GM21529 (cell line): ENCODE measurements at regions not wholly inside any gene's neighbourhood (a gene's known extent, or its start where the extent isn't known, plus 50 kb on each side); places are given as distances from the start of the nearest gene placed in this dataset.

ENCODE experiments used
- ATAC-seq: cut with Tn5 transposase; IDR thresholded peaks from one replicate; pipeline ENCODE4 v1.9.1; 2021; ENCODE audit not compliant: unreplicated experiment

- ATAC-seq, result no peak
Measured at GRCh38 chr13:33462109-33462508, 176.6 kb upstream of the STARD13 start.

GRCh38 chr13:33464345-33464744 is 178.8 kb upstream of the STARD13 start:
- ATAC-seq, result no peak

DNA sequence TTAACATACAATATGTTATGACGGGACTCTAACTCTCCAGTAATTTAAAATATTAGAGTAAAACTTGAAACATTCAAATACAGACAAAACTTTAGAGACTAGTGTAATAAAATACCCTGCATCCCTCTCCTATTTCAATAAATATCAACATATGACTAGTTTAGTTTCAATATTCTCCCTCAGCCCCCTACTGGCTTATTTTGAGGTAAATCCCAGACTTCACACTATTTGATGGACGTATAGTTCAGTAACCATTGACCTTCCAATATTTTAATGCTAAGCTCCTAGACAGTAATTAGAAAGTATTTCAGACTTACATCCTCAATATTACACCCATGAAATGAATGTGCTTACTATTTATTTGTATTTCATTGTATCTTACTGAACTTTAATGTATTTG is 180.7 kb upstream of the STARD13 start:
- no peak for ATAC-seq

DNA sequence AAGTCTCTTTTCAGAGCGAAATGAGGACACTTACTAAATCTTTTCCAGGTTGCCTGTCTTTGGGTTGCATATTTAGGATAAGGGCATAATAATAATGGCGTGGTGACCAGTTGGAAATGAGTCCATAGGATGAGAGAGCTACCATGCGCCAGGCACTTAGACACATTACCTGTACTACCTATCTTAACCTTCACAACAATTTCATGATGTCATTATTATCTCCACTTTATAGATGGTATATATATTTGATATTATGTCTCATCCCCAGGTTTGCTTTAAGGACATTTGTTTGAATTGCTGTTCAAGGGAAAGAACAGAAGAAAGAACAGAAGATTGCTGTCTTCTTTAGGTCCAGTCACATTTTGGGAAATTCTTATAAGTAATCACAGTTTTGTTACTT is 182.0 kb upstream of the STARD13 start:
- no peak for ATAC-seq

GRCh38 chr13:33471204-33471603 is 185.6 kb upstream of the STARD13 start:
- ATAC-seq, result no peak

- ATAC-seq, result no peak
Measured at GRCh38 chr13:33472446-33472845, 186.9 kb upstream of the STARD13 start.

GRCh38 chr13:33479105-33479504 is 193.6 kb upstream of the STARD13 start:
- ATAC-seq, result no peak

- ATAC-seq, result no peak
Measured at GRCh38 chr13:33480561-33480960, 195.0 kb upstream of the STARD13 start.

GRCh38 chr13:33483471-33483870 is 197.9 kb upstream of the STARD13 start:
- ATAC-seq, result no peak

GRCh38 chr13:33485247-33485646 is 199.7 kb upstream of the STARD13 start:
- ATAC-seq, result no peak

GRCh38 chr13:33487575-33488243 is 202.2 kb upstream of the STARD13 start:
- no peak for ATAC-seq

DNA sequence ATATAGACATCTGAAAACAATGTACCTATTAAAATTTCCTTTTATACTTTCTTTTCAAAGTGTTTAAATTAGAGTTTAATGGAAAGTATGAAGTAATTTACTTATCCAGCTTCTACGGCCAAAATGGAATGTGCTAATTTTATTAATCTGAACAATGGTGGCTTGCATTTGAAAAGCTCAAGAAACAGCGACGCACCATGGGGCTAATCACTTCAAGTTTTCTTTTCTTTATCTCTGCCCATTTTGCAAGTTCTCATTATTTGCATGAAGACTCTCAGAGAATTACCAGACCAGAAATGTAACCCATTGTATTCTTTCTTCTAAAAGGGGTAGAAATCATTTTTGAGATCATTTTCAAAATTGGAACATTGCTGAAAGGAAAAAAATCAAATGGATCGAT is 204.0 kb upstream of the STARD13 start:
- no peak for ATAC-seq

DNA sequence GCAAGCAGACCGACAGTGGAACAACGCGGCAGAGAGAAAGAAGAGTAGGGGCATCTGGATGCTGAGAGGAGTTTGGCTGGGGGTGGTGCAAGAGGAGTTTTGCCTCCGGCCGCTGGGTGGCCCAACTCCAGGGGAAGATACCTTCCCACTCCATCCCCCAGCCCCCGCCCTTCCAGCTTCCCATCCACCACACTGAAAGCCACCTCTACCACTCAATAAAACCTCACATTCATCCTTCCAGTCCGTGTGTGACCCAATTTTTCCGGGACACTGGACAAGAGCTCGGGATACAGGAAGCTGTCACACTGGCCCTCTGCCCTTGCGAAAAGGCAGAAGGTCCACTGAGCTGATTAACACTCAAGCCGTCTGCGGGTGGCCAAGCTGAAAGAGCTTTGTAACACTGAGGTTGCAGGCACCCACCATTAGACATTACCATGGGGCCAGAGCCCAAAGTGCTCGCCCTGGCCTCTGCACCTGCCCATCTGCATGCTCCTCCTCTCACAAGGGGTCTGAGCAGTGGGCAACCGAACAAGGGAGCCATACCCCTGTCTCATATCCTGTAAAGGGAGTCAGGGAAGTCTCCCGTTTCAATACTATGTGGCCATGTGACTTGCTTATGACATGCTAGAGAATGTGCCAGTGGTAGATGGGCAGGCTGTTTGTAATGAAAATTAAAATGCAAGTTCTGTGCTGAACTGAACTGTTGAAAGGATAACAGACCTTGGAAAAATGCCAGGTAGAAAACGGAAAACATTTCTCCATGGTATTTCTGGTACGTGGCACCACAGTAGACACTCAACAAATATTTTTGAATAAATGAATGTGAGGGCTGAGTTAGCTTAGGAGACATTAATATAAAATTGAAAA is 205.1 kb upstream of the STARD13 start:
- no peak for ATAC-seq

DNA sequence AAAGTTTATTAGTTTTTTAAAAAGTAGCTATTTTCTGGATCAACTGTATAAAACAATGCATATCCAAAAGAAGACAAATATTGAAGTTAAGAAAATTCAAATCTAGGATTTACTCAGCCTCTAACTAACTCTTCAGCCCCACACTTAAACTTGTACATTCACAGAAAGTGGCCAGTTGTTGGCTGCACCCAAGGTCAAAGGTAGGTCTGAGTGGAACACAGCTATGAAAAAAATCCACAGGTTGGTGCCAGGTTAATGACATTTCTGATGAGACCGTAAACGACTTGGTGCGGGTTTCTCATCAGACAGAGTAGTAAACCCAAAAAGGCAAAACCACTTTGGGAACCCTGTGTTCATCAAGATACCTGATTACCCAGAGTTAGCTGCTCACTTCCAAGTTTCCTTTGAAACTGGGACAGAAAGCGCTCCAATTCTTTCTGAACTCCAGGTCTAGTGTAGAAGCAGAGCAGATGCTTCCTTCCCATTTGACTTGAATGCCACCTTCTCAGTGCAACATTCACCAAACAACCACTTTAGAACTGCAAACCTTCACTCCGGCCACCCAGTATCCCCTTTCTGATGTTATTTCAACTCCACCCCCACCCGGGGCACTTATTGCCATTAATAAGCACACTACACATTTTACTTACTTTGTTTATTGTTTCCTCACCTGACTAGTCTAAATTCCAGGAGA is 208.3 kb upstream of the STARD13 start:
- ATAC-seq, result no peak

- ATAC-seq, result no peak
Measured at GRCh38 chr13:33494596-33495204, 209.1 kb upstream of the STARD13 start.

DNA sequence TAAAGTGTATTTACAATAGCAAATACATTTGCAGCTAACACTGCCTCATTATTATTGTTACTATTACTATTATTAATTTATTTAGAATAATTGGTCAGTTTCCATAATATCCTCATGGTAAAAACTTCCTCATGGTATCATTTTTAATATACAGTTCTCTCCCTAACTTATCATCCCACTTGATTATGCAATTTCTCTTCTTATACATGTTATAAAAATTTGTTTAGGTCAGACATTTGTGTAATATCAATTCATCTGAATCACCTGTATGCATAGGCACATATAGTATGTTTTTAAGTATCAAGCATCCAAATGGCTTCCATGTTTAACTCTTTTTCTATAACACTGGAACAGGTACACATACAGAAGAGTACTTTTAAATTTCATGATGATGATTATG is 210.8 kb upstream of the STARD13 start:
- no peak for ATAC-seq

DNA sequence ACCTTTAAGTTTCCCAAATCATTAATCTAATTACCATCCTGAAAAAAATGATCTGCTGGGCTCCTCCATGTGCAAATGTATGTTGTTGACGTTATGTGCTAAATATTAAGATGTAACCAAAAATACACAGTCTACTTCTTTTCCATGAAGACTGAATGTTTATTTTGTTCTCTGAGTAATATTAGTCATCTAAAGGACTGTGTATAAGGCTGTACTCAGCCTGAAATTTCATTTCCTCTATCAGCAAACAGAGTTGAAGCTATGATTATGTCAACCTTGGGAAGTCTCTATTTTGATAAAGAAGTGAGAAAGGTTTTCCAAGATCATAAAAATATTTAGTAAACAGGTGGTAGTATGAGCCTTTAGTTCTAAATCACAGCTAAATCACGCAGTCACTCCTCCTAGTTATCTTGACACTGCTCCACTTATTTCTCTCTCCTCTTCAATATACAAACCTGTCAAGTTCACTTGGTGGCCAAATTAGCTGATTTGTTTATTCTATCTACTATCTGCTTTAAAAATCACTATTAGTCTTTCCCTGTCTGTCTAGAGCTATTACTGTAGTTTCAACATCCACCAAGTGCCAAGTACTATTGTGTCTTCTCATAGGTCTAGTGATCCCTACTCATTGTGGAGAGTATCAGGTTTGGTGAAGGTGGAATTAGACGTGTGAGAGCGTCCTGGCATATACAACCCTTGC is 211.7 kb upstream of the STARD13 start:
- ATAC-seq, result no peak

DNA sequence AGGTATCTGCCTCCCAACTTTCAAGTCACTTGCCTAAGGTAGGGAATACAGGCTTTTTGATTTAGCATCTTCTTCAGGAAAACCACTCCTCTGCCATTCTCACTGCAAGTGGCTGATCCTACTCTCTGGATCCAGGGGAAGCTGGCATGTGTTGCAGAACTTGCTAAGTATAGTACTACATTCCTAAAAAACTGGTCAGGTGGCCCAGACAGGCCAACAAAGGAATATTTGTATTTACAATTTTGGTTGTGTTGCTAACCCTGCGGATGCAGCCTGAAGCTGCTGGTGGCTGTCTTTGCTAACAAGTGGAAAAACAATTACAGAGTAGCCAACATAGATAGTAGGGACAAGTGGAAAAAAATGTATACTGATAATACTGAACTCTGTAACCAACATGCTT is 222.5 kb upstream of the STARD13 start:
- ATAC-seq, result no peak

DNA sequence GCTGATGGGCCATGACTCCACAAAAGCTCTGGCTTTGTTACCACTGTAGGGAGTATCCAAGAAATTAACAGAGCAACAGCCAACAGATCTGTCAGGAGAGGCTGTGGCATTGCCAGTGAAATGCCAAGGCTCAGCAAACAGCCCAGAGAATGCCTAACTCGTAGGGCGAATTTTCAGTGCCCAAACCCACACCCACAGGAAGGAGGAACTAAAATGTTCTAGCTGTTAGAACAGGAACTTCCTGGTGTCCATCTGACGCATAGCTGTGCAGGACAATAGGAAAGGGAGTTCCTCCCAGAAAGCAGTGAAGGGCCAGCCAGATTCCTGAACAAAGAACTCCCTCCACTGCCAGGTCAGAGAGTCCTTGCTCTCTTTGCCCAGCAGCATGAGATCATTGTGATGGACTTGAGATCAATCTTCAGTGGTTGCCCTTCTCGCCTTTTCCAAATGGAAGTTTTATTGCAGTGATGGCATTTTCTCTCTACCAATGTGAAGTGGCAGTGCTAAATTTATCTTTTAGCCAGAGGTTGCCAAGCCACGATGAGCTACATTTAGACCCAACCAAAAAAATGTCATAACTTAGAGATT is 224.2 kb upstream of the STARD13 start:
- ATAC-seq, result no peak

- no peak for ATAC-seq
Measured at GRCh38 chr13:33510350-33510970, 224.9 kb upstream of the STARD13 start.
